Astrocyte of the cerebellum (primary cell): ENCODE measurements at regions not wholly inside any gene's neighbourhood (a gene's known extent, or its start where the extent isn't known, plus 50 kb on each side); places are given as distances from the start of the nearest gene placed in this dataset.

Experiments used
- DNase-seq: peaks from one replicate; pipeline ENCODE4 v3.0.0-alpha.2; 2011; ENCODE audit warnings: low read depth
- H3K4me3 ChIP-seq: 2 replicates; pipeline ENCODE4 v1.5.1; 2011; ENCODE audit warnings: mild to moderate bottlenecking, low read depth, low read length, moderate library complexity
- CTCF ChIP-seq: IDR thresholded peaks from 2 replicates; pipeline ENCODE4 v1.5.1; 2012; ENCODE audit warnings: low read length, low read depth, moderate library complexity, mild to moderate bottlenecking; ENCODE audit errors: missing control alignments
- in situ Hi-C: cut with HindIII; loops from 2 replicates; pipeline ENCODE4 v1.10.0; 2017; ENCODE audit warnings: low sequenced_read_pairs

- DNase-seq = no peak
- in situ Hi-C loops = loop anchor here (5.0 kb wide), 1 partner anchor 43 kb away; no protein-coding TSS in a partner anchor
- H3K4me3 ChIP-seq = no peak overlapping the region
- TF ChIP-seq CTCF = no peak
Measured at GRCh38 chr12:107329569-107330324, 236.4 kb upstream of the CRY1 start.

GRCh38 chr12:107330831-107331431 lies 237.6 kb upstream of the CRY1 start:
- no peak for DNase-seq
- in situ Hi-C loops = loop anchor here (5.0 kb wide), 1 partner anchor 41 kb away; no protein-coding TSS in a partner anchor
- TF ChIP-seq CTCF = no peak

GRCh38 chr12:107331471-107331870 lies 238.1 kb upstream of the CRY1 start:
- in situ Hi-C loops = loop anchor here (5.0 kb wide), 1 partner anchor 41 kb away; no protein-coding TSS in a partner anchor

More at GRCh38 chr12:107330831-107331431, 237.6 kb upstream of the CRY1 start:
- no peak overlapping the region for H3K4me3 ChIP-seq

GRCh38 chr12:107331912-107332311 lies 238.6 kb upstream of the CRY1 start:
- DNase-seq = no peak
- in situ Hi-C loops = loop anchor here (5.0 kb wide), 1 partner anchor 40 kb away; no protein-coding TSS in a partner anchor
- H3K4me3 ChIP-seq = no peak overlapping the region
- no peak for TF ChIP-seq CTCF

More at GRCh38 chr12:107331471-107331870, 238.1 kb upstream of the CRY1 start:
- TF ChIP-seq CTCF = no peak
- no peak overlapping the region for H3K4me3 ChIP-seq
- no peak for DNase-seq

- DNase-seq = no peak
- no peak overlapping the region for H3K4me3 ChIP-seq
- in situ Hi-C loops = loop anchor here (5.0 kb wide), 1 partner anchor 40 kb away; no protein-coding TSS in a partner anchor
- no peak for TF ChIP-seq CTCF
Measured at GRCh38 chr12:107332743-107333142, 239.4 kb upstream of the CRY1 start.

GRCh38 chr12:107335802-107336570 lies 242.6 kb upstream of the CRY1 start:
- H3K4me3 ChIP-seq = no peak overlapping the region
- no peak for TF ChIP-seq CTCF
- no peak for DNase-seq
- in situ Hi-C loops = no loop called here
